ENCODE measurements at regions not wholly inside any gene's neighbourhood (a gene's known extent, or its start where the extent isn't known, plus 50 kb on each side); places are given as distances from the start of the nearest gene placed in this dataset.

GRCh38 chr12:94049718-94050117 lies 98.7 kb upstream of the PLXNC1 start:
- Mint-ChIP-seq H3K27ac (no peak overlapping the region), H3K36me3 (ENCODE audit: low read depth) (no peaks in the 10 kb centered on the region), H3K27me3 (peaks cover 3% of the 10 kb centered on the region), H3K4me3 (no peak overlapping the region), H3K4me1 (no peaks in the 10 kb centered on the region), H3K9me3 (peaks cover 5% of the 10 kb centered on the region)
- ATAC-seq (replicated peaks) = no peak

- Mint-ChIP-seq H3K27me3 (peaks cover 3% of the 10 kb centered on the region), H3K27ac (no peak overlapping the region), H3K9me3 (peaks cover 5% of the 10 kb centered on the region), H3K4me1 (no peaks in the 10 kb centered on the region), H3K4me3 (no peak overlapping the region), H3K36me3 (ENCODE audit: low read depth) (no peaks in the 10 kb centered on the region)
- ATAC-seq (replicated peaks) = no peak
Observed at GRCh38 chr12:94053676-94054075, 94.7 kb upstream of the PLXNC1 start.

GRCh38 chr12:94055528-94055927 lies 92.8 kb upstream of the PLXNC1 start:
- Mint-ChIP-seq H3K9me3 (peaks cover 5% of the 10 kb centered on the region), H3K27ac (no peak overlapping the region), H3K4me1 (no peaks in the 10 kb centered on the region), H3K27me3 (peaks cover 3% of the 10 kb centered on the region), H3K36me3 (ENCODE audit: low read depth) (no peaks in the 10 kb centered on the region), H3K4me3 (no peak overlapping the region)
- ATAC-seq (replicated peaks) = no peak

GRCh38 chr12:94056419-94057158 lies 91.8 kb upstream of the PLXNC1 start:
- no peak overlapping the region for H3K4me3 Mint-ChIP-seq
- no peaks in the 10 kb centered on the region for H3K9me3 Mint-ChIP-seq
- no peak overlapping the region for H3K27ac Mint-ChIP-seq
- H3K4me1 Mint-ChIP-seq = no peaks in the 10 kb centered on the region
- peaks cover 3% of the 10 kb centered on the region for H3K27me3 Mint-ChIP-seq
- ATAC-seq (replicated peaks) = no peak
- H3K36me3 Mint-ChIP-seq (ENCODE audit: low read depth) = no peaks in the 10 kb centered on the region

GRCh38 chr12:94057262-94058151 lies 90.9 kb upstream of the PLXNC1 start:
- Mint-ChIP-seq H3K27ac (no peak overlapping the region), H3K36me3 (ENCODE audit: low read depth) (no peaks in the 10 kb centered on the region), H3K9me3 (no peaks in the 10 kb centered on the region), H3K27me3 (peaks cover 3% of the 10 kb centered on the region), H3K4me1 (no peaks in the 10 kb centered on the region), H3K4me3 (no peak overlapping the region)
- no peak for ATAC-seq (replicated peaks)

GRCh38 chr12:94059394-94060368 lies 88.7 kb upstream of the PLXNC1 start:
- Mint-ChIP-seq H3K27ac (no peak overlapping the region), H3K9me3 (no peaks in the 10 kb centered on the region)

GRCh38 chr12:94062194-94062593 lies 86.2 kb upstream of the PLXNC1 start:
- H3K27me3 Mint-ChIP-seq = no peaks in the 10 kb centered on the region
- no peaks in the 10 kb centered on the region for H3K9me3 Mint-ChIP-seq
- ATAC-seq (replicated peaks) = no peak
- no peak overlapping the region for H3K4me3 Mint-ChIP-seq
- H3K27ac Mint-ChIP-seq = no peak overlapping the region
- no peaks in the 10 kb centered on the region for H3K4me1 Mint-ChIP-seq
- no peaks in the 10 kb centered on the region for H3K36me3 Mint-ChIP-seq (ENCODE audit: low read depth)

More at GRCh38 chr12:94059394-94060368, 88.7 kb upstream of the PLXNC1 start:
- ATAC-seq (replicated peaks) = no peak
- Mint-ChIP-seq H3K36me3 (ENCODE audit: low read depth) (no peaks in the 10 kb centered on the region), H3K27me3 (no peaks in the 10 kb centered on the region), H3K4me1 (no peaks in the 10 kb centered on the region), H3K4me3 (no peak overlapping the region)

GRCh38 chr12:94062796-94063635 lies 85.4 kb upstream of the PLXNC1 start:
- Mint-ChIP-seq H3K27me3 (no peaks in the 10 kb centered on the region), H3K9me3 (no peaks in the 10 kb centered on the region), H3K36me3 (ENCODE audit: low read depth) (no peaks in the 10 kb centered on the region), H3K4me3 (no peak overlapping the region), H3K4me1 (no peaks in the 10 kb centered on the region), H3K27ac (no peak overlapping the region)
- ATAC-seq (replicated peaks) = no peak

GRCh38 chr12:94070520-94070919 lies 77.9 kb upstream of the PLXNC1 start:
- ATAC-seq (replicated peaks) = no peak
- Mint-ChIP-seq H3K27ac (no peak overlapping the region), H3K4me3 (no peak overlapping the region), H3K36me3 (ENCODE audit: low read depth) (no peaks in the 10 kb centered on the region), H3K27me3 (no peaks in the 10 kb centered on the region), H3K4me1 (peaks cover 8% of the 10 kb centered on the region), H3K9me3 (no peaks in the 10 kb centered on the region)

- H3K36me3 Mint-ChIP-seq (ENCODE audit: low read depth) = no peaks in the 10 kb centered on the region
- H3K4me3 Mint-ChIP-seq = no peak overlapping the region
- ATAC-seq (replicated peaks) = no peak
- peaks cover 8% of the 10 kb centered on the region for H3K4me1 Mint-ChIP-seq
- no peak overlapping the region for H3K27ac Mint-ChIP-seq
- H3K27me3 Mint-ChIP-seq = no peaks in the 10 kb centered on the region
- no peaks in the 10 kb centered on the region for H3K9me3 Mint-ChIP-seq
Observed at GRCh38 chr12:94071258-94071657, 77.1 kb upstream of the PLXNC1 start.

GRCh38 chr12:94073441-94074051 lies 74.8 kb upstream of the PLXNC1 start:
- no peaks in the 10 kb centered on the region for H3K9me3 Mint-ChIP-seq
- no peak overlapping the region for H3K27ac Mint-ChIP-seq

GRCh38 chr12:94074216-94074979 lies 74.0 kb upstream of the PLXNC1 start:
- H3K4me3 Mint-ChIP-seq = no peak overlapping the region
- H3K4me1 Mint-ChIP-seq = peaks cover 19% of the 10 kb centered on the region
- no peaks in the 10 kb centered on the region for H3K9me3 Mint-ChIP-seq
- no peaks in the 10 kb centered on the region for H3K27me3 Mint-ChIP-seq
- no peak overlapping the region for H3K27ac Mint-ChIP-seq
- no peaks in the 10 kb centered on the region for H3K36me3 Mint-ChIP-seq (ENCODE audit: low read depth)
- ATAC-seq (replicated peaks) = no peak

More at GRCh38 chr12:94073441-94074051, 74.8 kb upstream of the PLXNC1 start:
- no peaks in the 10 kb centered on the region for H3K36me3 Mint-ChIP-seq (ENCODE audit: low read depth)
- H3K4me3 Mint-ChIP-seq = no peak overlapping the region
- peaks cover 16% of the 10 kb centered on the region for H3K4me1 Mint-ChIP-seq
- no peak for ATAC-seq (replicated peaks)
- no peaks in the 10 kb centered on the region for H3K27me3 Mint-ChIP-seq
